K562 (cell line): ENCODE measurements at regions not wholly inside any gene's neighbourhood (a gene's known extent, or its start where the extent isn't known, plus 50 kb on each side); places are given as distances from the start of the nearest gene placed in this dataset.

ENCODE experiments used
- CBX5 ChIP-seq: IDR thresholded peaks from 2 replicates; pipeline ENCODE4 v1.6.1; 2014; ENCODE audit warnings: low read depth, borderline replicate concordance
- ETS1 ChIP-seq: conservative IDR thresholded peaks from 2 replicates; pipeline ENCODE4 v1.6.1; 2011; ENCODE audit warnings: low read depth, mild to moderate bottlenecking, low read length; ENCODE audit not compliant: control insufficient read depth
- HDAC3 ChIP-seq: fragments of 450-650 bp; IDR thresholded peaks from 2 replicates; pipeline ENCODE4 v1.6.1; 2018; ENCODE audit warnings: borderline replicate concordance, mild to moderate bottlenecking, moderate library complexity; ENCODE audit not compliant: partially characterized antibody
- KAT2B ChIP-seq: IDR thresholded peaks from one replicate; pipeline ENCODE4 v1.6.1; 2012; ENCODE audit warnings: low read depth, mild to moderate bottlenecking, control low read depth, inconsistent platforms, low read length, moderate library complexity
- KLF10 ChIP-seq: fragments of 250-450 bp; sonication (Bioruptor Pico); IDR thresholded peaks from 2 replicates; pipeline ENCODE4 v1.6.1; 2021; ENCODE audit warnings: matching md5 sums
- POLR2A ChIP-seq: fragments of 450-650 bp; conservative IDR thresholded peaks from 2 replicates; pipeline ENCODE4 v1.6.1; 2016
- RCOR1 ChIP-seq, 2 experiments: IDR thresholded peaks; 2 replicates each; pipeline ENCODE4 v1.6.1; 2012; ENCODE audit warnings: low read depth in 2 of 2, low read length in 2 of 2, borderline replicate concordance in 1 of 2, improper control_type of control experiment in 1 of 2
- SAP30 ChIP-seq: fragments of 200-600 bp; sonication (generic); IDR thresholded peaks from 2 replicates; pipeline ENCODE4 v1.6.1; 2012; ENCODE audit warnings: borderline replicate concordance, low read depth, mild to moderate bottlenecking, moderate library complexity, low read length, control low read depth, inconsistent platforms; ENCODE audit not compliant: insufficient read depth, poor library complexity, severe bottlenecking
- SNAPC5 ChIP-seq: fragments of 250-450 bp; sonication (Bioruptor Pico); IDR thresholded peaks from 2 replicates; pipeline ENCODE4 v1.8.0; 2021; ENCODE audit warnings: moderate library complexity, mild to moderate bottlenecking, inconsistent platforms
- STAT6 ChIP-seq: sonication (generic); formaldehyde crosslinking; IDR thresholded peaks from 2 replicates; pipeline ENCODE4 v1.8.1; 2023; ENCODE audit warnings: mild to moderate bottlenecking, missing genetic modification reagents
- TEAD1 ChIP-seq, 2 experiments: fragments of 450-650 bp in 1 of 2; sonication (generic) in 1 of 2; formaldehyde crosslinking; IDR thresholded peaks; 2 replicates each; pipeline versions ENCODE4 v1.4.0 to v1.8.0; 2020 to 2022; ENCODE audit warnings: mild to moderate bottlenecking in 2 of 2, missing genetic modification reagents in 1 of 2

GRCh38 chr4:126264839-126265238 is 950.1 kb downstream of the FAT4 start:
- TF ChIP-seq ETS1 (no peak), KLF10 (CRISPR knock-in tag) (no peak), STAT6 (CRISPR knock-in tag) (no peak), TEAD1 (CRISPR knock-in tag; IDR thresholded peaks at IDR 0.05) (no peak), HDAC3 (no peak), POLR2A (no peak), CBX5 (no peak), KAT2B (no peak), SNAPC5 (CRISPR knock-in tag) (no peak), SAP30 (no peak), RCOR1 (IDR thresholded peaks at IDR 0.05; ENCODE audit: borderline replicate concordance in 1 of 2, low read depth in 2 of 2, low read length in 2 of 2) (no peak)
